Natural killer cell (primary cell): ENCODE measurements at regions not wholly inside any gene's neighbourhood (a gene's known extent, or its start where the extent isn't known, plus 50 kb on each side); places are given as distances from the start of the nearest gene placed in this dataset.
"Not testable (repeated sequence)": the region's sequence is repeated elsewhere in the genome, so short reads cannot be mapped to it uniquely, and the experiment has no call there.

Experiments
- ATAC-seq, 3 donors: fragments of 150-1000 bp in 2 of 3; fragments of 200-7000 bp in 1 of 3; cut with Tn5 transposase; 1 replicate in 1 of 3; 2 replicates in 2 of 3; pipeline ENCODE4 v1.10.0; 2021; ENCODE audit warnings: mild to moderate bottlenecking in 2 of 3, moderate library complexity in 2 of 3
- DNase-seq, 2 donors: peaks; one replicate each; pipeline versions ENCODE4 v3.0.0 to v3.0.0-alpha.2; 2013 to 2021; ENCODE audit warnings: mixed read lengths in 1 of 2
- H3K27ac ChIP-seq: one replicate; pipeline ENCODE4 v1.5.1; 2013; ENCODE audit warnings: mild to moderate bottlenecking, low read length
- H3K27me3 ChIP-seq: one replicate; pipeline ENCODE4 v1.6.1; 2013; ENCODE audit warnings: low read length; ENCODE audit not compliant: control insufficient read depth, insufficient read depth
- H3K36me3 ChIP-seq: one replicate; pipeline ENCODE4 v1.6.1; 2013; ENCODE audit warnings: low read length; ENCODE audit not compliant: control insufficient read depth, insufficient read depth
- H3K4me1 ChIP-seq: one replicate; pipeline ENCODE4 v1.6.1; 2013; ENCODE audit warnings: low read length; ENCODE audit not compliant: control insufficient read depth, insufficient read depth
- H3K4me3 ChIP-seq: one replicate; pipeline ENCODE4 v1.5.1; 2013; ENCODE audit warnings: low read length
- H3K9me3 ChIP-seq: one replicate; pipeline ENCODE4 v1.6.1; 2013; ENCODE audit warnings: low read length; ENCODE audit not compliant: control insufficient read depth, insufficient read depth
- H3K27ac Mint-ChIP-seq, 2 donors: one replicate each; pipeline ENCODE4 v1.8.0; 2022; ENCODE audit warnings: mild to moderate bottlenecking in 2 of 2, mixed read lengths in 2 of 2, moderate library complexity in 1 of 2
- H3K27me3 Mint-ChIP-seq, 2 donors: one replicate each; pipeline ENCODE4 v1.8.0; 2022; ENCODE audit warnings: low read depth in 2 of 2, mixed read lengths in 2 of 2
- H3K36me3 Mint-ChIP-seq: one replicate; pipeline ENCODE4 v1.8.0; 2022; ENCODE audit warnings: mixed read lengths
- H3K4me1 Mint-ChIP-seq, 2 donors: one replicate each; pipeline ENCODE4 v1.8.0; 2022; ENCODE audit warnings: mixed read lengths in 2 of 2
- H3K4me3 Mint-ChIP-seq: one replicate; pipeline ENCODE4 v1.8.0; 2022; ENCODE audit warnings: mild to moderate bottlenecking, moderate library complexity, mixed read lengths
- H3K9me3 Mint-ChIP-seq, 2 donors: one replicate each; pipeline ENCODE4 v1.8.0; 2022; ENCODE audit warnings: mixed read lengths in 2 of 2
- WGBS: methylation state at CpG from one replicate; pipeline ENCODE4 v1.1.7; 2013; ENCODE audit warnings: missing lambda C conversion rate; ENCODE audit not compliant: insufficient coverage; 5-methylcytosine and 5-hydroxymethylcytosine counted together
- intact Hi-C: fragments of 100-400 bp; cut with micrococcal nuclease; formaldehyde crosslinking; loops from one replicate; pipeline ENCODE4 v1.14.2; 2022
- TF ChIP-seq, protein P1 (sequence below): fragments of 200-600 bp; IDR thresholded peaks from one replicate; pipeline ENCODE4 v1.8.0; 2022; ENCODE audit warnings: antibody characterized with exemption

- H3K4me1 Mint-ChIP-seq: no peaks in the 10 kb centered on the region
- no peak overlapping the region for H3K4me3 ChIP-seq
- no peaks in the 10 kb centered on the region for H3K36me3 Mint-ChIP-seq
- no peak overlapping the region for H3K4me3 Mint-ChIP-seq
- no peak overlapping the region for H3K27ac Mint-ChIP-seq
- no peaks in the 10 kb centered on the region for H3K4me1 ChIP-seq
- intact Hi-C loops: no loop called here
- TF ChIP-seq, protein P1, sequence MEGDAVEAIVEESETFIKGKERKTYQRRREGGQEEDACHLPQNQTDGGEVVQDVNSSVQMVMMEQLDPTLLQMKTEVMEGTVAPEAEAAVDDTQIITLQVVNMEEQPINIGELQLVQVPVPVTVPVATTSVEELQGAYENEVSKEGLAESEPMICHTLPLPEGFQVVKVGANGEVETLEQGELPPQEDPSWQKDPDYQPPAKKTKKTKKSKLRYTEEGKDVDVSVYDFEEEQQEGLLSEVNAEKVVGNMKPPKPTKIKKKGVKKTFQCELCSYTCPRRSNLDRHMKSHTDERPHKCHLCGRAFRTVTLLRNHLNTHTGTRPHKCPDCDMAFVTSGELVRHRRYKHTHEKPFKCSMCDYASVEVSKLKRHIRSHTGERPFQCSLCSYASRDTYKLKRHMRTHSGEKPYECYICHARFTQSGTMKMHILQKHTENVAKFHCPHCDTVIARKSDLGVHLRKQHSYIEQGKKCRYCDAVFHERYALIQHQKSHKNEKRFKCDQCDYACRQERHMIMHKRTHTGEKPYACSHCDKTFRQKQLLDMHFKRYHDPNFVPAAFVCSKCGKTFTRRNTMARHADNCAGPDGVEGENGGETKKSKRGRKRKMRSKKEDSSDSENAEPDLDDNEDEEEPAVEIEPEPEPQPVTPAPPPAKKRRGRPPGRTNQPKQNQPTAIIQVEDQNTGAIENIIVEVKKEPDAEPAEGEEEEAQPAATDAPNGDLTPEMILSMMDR: no peak
- no peaks in the 10 kb centered on the region for H3K27me3 ChIP-seq
- peaks cover 19 to 32% of the 10 kb centered on the region in 2 donors for H3K27me3 Mint-ChIP-seq
- H3K36me3 ChIP-seq: no peaks in the 10 kb centered on the region
- DNase-seq (no peak), ATAC-seq (no peak)
- H3K9me3 Mint-ChIP-seq: no peaks in the 10 kb centered on the region
- WGBS: 59% methylated on average over 6 of the region's 6 CpGs
- H3K9me3 ChIP-seq: no peaks in the 10 kb centered on the region
- H3K27ac ChIP-seq: no peak overlapping the region
Observed at GRCh38 chr22:27075028-27075678, 417.8 kb downstream of the MIAT start.

DNA sequence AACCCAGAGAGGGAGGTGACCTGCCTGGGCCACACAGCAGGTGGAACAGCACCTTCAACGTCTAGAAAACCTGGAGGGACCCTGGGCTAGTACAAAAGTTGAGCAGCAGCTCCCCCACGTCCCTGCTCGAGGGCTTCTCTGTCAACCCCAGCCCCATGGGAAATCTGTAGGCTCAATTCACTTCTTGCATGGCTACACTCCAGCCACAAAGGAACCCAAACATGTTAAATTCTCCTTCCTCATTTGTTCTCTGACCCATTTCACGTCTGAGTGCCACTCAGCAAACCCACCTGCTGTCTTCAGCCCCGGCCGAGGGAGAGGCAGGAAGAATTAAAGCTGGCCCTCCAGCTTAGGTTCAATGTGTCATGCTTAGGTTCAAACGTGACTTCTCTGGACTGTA, 418.5 kb downstream of the MIAT start:
- Histone ChIP-seq H3K36me3 (no peaks in the 10 kb centered on the region), H3K4me3 (no peak overlapping the region), H3K9me3 (no peaks in the 10 kb centered on the region), H3K4me1 (no peaks in the 10 kb centered on the region), H3K27ac (no peak overlapping the region), H3K27me3 (no peaks in the 10 kb centered on the region)
- Mint-ChIP-seq H3K4me3 (no peak overlapping the region), H3K9me3 (no peaks in the 10 kb centered on the region), H3K36me3 (no peaks in the 10 kb centered on the region), H3K27ac (no peak overlapping the region), H3K4me1 (no peaks in the 10 kb centered on the region), H3K27me3 (peaks cover 19 to 27% of the 10 kb centered on the region in 2 donors)
- 30% methylated on average over 7 of the region's 7 CpGs for WGBS
- TF ChIP-seq, protein P1: no peak
- no peak for ATAC-seq
- no peak for DNase-seq
- intact Hi-C loops: no loop called here

DNA sequence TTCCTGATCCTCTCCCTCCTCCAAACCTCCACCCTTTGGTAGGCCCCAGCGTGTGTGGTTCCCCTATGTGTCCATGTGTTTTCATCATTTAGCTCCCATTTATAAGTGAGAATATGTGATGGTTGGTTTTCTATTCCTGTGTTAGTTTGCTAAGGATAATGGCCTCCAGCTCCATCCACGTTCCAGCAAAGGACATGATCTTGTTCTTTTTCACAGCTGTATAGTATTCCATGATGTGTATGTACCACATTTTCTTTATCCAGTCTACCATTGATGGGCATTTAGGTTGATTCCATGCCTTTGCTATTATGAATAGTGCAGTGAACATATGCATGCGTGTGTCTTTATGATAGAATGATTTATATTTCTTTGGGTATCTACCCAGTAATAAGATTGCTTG, 420.7 kb downstream of the MIAT start:
- not testable (repeated sequence) for ATAC-seq

DNA sequence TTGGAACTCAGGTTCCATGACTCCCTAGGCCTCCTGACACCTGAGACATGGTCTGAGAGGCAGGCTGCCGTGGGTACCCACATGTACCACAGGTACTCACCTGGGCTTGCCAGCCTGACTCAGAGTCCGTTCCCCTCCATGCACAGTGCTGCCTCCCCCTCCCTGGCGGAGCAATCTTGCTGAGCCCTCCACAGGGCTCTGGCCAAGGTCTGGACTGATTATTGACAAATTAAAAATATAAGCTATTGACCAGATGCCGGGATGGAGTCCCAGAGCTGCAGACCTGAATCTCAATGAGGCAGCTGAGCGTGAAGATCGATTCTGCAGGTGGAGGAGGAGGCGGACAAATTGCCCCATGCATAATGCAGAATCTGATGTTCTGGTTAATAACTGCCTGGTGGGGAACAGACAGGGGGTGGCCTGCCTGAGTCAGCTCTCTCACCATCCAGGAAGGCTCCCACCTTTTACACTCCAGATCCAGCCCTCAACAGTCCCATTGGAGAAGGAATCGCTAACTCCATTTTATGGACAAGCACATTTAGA, 422.7 kb downstream of the MIAT start:
- Mint-ChIP-seq H3K36me3 (no peaks in the 10 kb centered on the region), H3K27me3 (peaks cover 20% of the 10 kb centered on the region in 2 donors), H3K4me1 (no peaks in the 10 kb centered on the region), H3K4me3 (no peak overlapping the region), H3K27ac (no peak overlapping the region), H3K9me3 (no peaks in the 10 kb centered on the region)
- Histone ChIP-seq H3K36me3 (no peaks in the 10 kb centered on the region), H3K27me3 (no peaks in the 10 kb centered on the region), H3K4me3 (no peak overlapping the region), H3K27ac (no peak overlapping the region), H3K9me3 (no peaks in the 10 kb centered on the region), H3K4me1 (no peaks in the 10 kb centered on the region)
- DNase-seq: no peak
- 83% methylated on average over 8 of the region's 8 CpGs for WGBS
- TF ChIP-seq, protein P1: no peak
- intact Hi-C loops: loop anchor here (10.0 kb wide), 1 partner anchor 65 kb away; no protein-coding TSS in a partner anchor
- ATAC-seq: no peak

More for the DNA sequence above, 420.7 kb downstream of the MIAT start:
- H3K27ac Mint-ChIP-seq, H3K4me3 ChIP-seq, H3K36me3 Mint-ChIP-seq, H3K4me3 Mint-ChIP-seq, H3K4me1 ChIP-seq, H3K27me3 ChIP-seq, intact Hi-C loops, H3K9me3 Mint-ChIP-seq, H3K9me3 ChIP-seq, DNase-seq, H3K4me1 Mint-ChIP-seq, H3K36me3 ChIP-seq, H3K27ac ChIP-seq: not testable (repeated sequence)
- H3K27me3 Mint-ChIP-seq: peaks cover 26 to 29% of the 10 kb centered on the region in 2 donors
- WGBS: 100% methylated on average over 1 of the region's 3 CpGs
